ENCODE measurements at regions not wholly inside any gene's neighbourhood (a gene's known extent, or its start where the extent isn't known, plus 50 kb on each side); places are given as distances from the start of the nearest gene placed in this dataset.

- DNase-seq (ENCODE audit: low read depth in 1 of 2, low spot score in 2 of 2) (no peak), FAIRE-seq (no peak)
- POLR2A ChIA-PET (ENCODE audit: partially characterized antibody), result interaction anchor here (0.7 kb wide), 1 partner anchor 111 kb away, joined by 3 read pairs; no protein-coding TSS in a partner anchor
- H3K23ac ChIP-seq (ENCODE audit: insufficient read length), result no peak overlapping the region
- H3K27ac ChIP-seq (ENCODE audit: low read depth, low read length), result no peak overlapping the region
- no peak overlapping the region for H4K91ac ChIP-seq (replicated peaks; ENCODE audit: insufficient read length, low read length)
- H3K4me2 ChIP-seq (ENCODE audit: insufficient read depth in 1 of 2, low read depth in 2 of 2, low read length in 2 of 2), result no peak overlapping the region
- H2BK12ac ChIP-seq (ENCODE audit: low read depth, low read length), result no peak overlapping the region
- no peak overlapping the region for H3K18ac ChIP-seq (ENCODE audit: extremely low read depth, low read length)
- no peak overlapping the region for H3K4me3 ChIP-seq (ENCODE audit: extremely low read depth in 1 of 4, insufficient read depth in 2 of 4, low read depth in 3 of 4, low read length in 4 of 4)
- no peak overlapping the region for H2BK15ac ChIP-seq (ENCODE audit: low read length)
- H2BK5ac ChIP-seq (ENCODE audit: low read depth, low read length), result no peak overlapping the region
- H3K14ac ChIP-seq (ENCODE audit: insufficient read length), result no peak overlapping the region
- H3K79me2 ChIP-seq (ENCODE audit: control insufficient read depth in 1 of 2, insufficient read depth in 2 of 2, low read length in 2 of 2), result no peaks in the 10 kb centered on the region
- CTCF ChIA-PET (ENCODE audit: partially characterized antibody), result no interaction called here
- WGBS, 2 experiments (ENCODE audit: extremely low coverage in 1 of 2, insufficient coverage in 1 of 2, insufficient read length in 1 of 2, insufficient replicate concordance in 2 of 2, low coverage in 1 of 2, low lambda C conversion rate in 2 of 2, missing lambda C conversion rate in 1 of 2), result 100% methylated on average over 1 of the region's 1 CpG; no CpG with 5 or more reads in 1 of the 2 experiments
- no peak overlapping the region for H2AK5ac ChIP-seq (ENCODE audit: low read depth, low read length)
- no peaks in the 10 kb centered on the region for H3K79me1 ChIP-seq (ENCODE audit: low read depth, low read length)
- no peaks in the 10 kb centered on the region for H3K23me2 ChIP-seq (ENCODE audit: low read depth, low read length)
- no peak overlapping the region for H3K56ac ChIP-seq (replicated peaks; ENCODE audit: insufficient read length, low read depth, low read length)
- no peaks in the 10 kb centered on the region for H3K27me3 ChIP-seq (replicated peaks in 1 of 4; ENCODE audit: control insufficient read depth in 3 of 4, extremely low read depth in 1 of 4, insufficient read depth in 3 of 4, low read length in 3 of 4)
- no peaks in the 10 kb centered on the region for H4K20me1 ChIP-seq (replicated peaks in 1 of 2; ENCODE audit: control insufficient read depth in 1 of 2, insufficient read depth in 2 of 2, low read length in 2 of 2)
- H2BK20ac ChIP-seq (ENCODE audit: low read length), result no peak overlapping the region
- no peak overlapping the region for H3K9ac ChIP-seq (replicated peaks in 1 of 4; ENCODE audit: extremely low read depth in 1 of 4, low read depth in 3 of 4, low read length in 3 of 4)
- no peak overlapping the region for H4K5ac ChIP-seq (ENCODE audit: insufficient read length, low read depth, low read length)
- no peak overlapping the region for H2BK120ac ChIP-seq (replicated peaks; ENCODE audit: low read depth, low read length)
- H2AFZ ChIP-seq (ENCODE audit: low read length), result no peak overlapping the region
- no peaks in the 10 kb centered on the region for H3K36me3 ChIP-seq (ENCODE audit: control insufficient read depth in 2 of 4, insufficient read depth in 4 of 4, low read length in 3 of 4)
- peaks cover 17 to 24% of the 10 kb centered on the region in 2 experiments for H3K9me3 ChIP-seq (ENCODE audit: insufficient read depth in 2 of 2, low read depth in 1 of 2, low read length in 1 of 2)
- TF ChIP-seq RXRA (IDR thresholded peaks at IDR 0.05; ENCODE audit: insufficient read depth, low read depth, low read length), result no peak
- no peak for TF ChIP-seq POU5F1 (IDR thresholded peaks at IDR 0.05; ENCODE audit: low read depth, low read length)
- TF ChIP-seq SIX5 (IDR thresholded peaks at IDR 0.05; ENCODE audit: low read depth, low read length), result no peak
- no peak for TF ChIP-seq BACH1 (IDR thresholded peaks at IDR 0.05; ENCODE audit: low read length)
- no peak for TF ChIP-seq HDAC6 (IDR thresholded peaks at IDR 0.05; ENCODE audit: low read depth, low read length)
- no peak for TF ChIP-seq SRF (IDR thresholded peaks at IDR 0.05; ENCODE audit: low read depth, low read length)
- TF ChIP-seq ATF3 (IDR thresholded peaks at IDR 0.05; ENCODE audit: insufficient read depth, low read depth, low read length), result no peak
- no peak for TF ChIP-seq TEAD4 (IDR thresholded peaks at IDR 0.05; ENCODE audit: low read depth, low read length)
- TF ChIP-seq POLR2A (IDR thresholded peaks at IDR 0.05; ENCODE audit: control extremely low read depth in 1 of 2, low read depth in 2 of 2, low read length in 2 of 2), result no peak
- no peak for TF ChIP-seq GABPA (IDR thresholded peaks at IDR 0.05; ENCODE audit: borderline replicate concordance, insufficient read depth, low read length)
- TF ChIP-seq TAF7 (optimal IDR thresholded peaks at IDR 0.05; ENCODE audit: borderline replicate concordance, low read depth, low read length), result no peak
- no peak for TF ChIP-seq KDM1A (IDR thresholded peaks at IDR 0.05; ENCODE audit: borderline replicate concordance, low read length)
- TF ChIP-seq TBP (IDR thresholded peaks at IDR 0.05; ENCODE audit: low read depth, low read length), result no peak
- TF ChIP-seq CTBP2 (IDR thresholded peaks at IDR 0.05; ENCODE audit: borderline replicate concordance, insufficient read depth, insufficient read length, low read length), result no peak
- no peak overlapping the region for H3K4ac ChIP-seq (replicated peaks; ENCODE audit: insufficient read length, low read depth, low read length)
- H3K4me1 ChIP-seq (replicated peaks in 1 of 4; ENCODE audit: control insufficient read depth in 3 of 4, insufficient read depth in 4 of 4, low read length in 3 of 4), result no peaks in the 10 kb centered on the region
- no peak overlapping the region for H4K8ac ChIP-seq (ENCODE audit: extremely low read depth, insufficient read depth, low read length)
Observed at GRCh38 chr4:81852031-81852715, 380.5 kb upstream of the RASGEF1B start.

All from H1 (cell line).